HepG2 (cell line): ENCODE measurements at regions not wholly inside any gene's neighbourhood (a gene's known extent, or its start where the extent isn't known, plus 50 kb on each side); places are given as distances from the start of the nearest gene placed in this dataset.

Experiments
- POLR2AphosphoS5 ChIP-seq: IDR thresholded peaks from 2 replicates; pipeline ENCODE4 v1.6.1; 2012; ENCODE audit warnings: low read depth, low read length
- TF ChIP-seq, protein P1 (sequence below), 2 experiments: IDR thresholded peaks; 2 replicates each; pipeline ENCODE4 v1.6.1; 2011 to 2012; ENCODE audit warnings: low read length in 2 of 2, borderline replicate concordance in 1 of 2, low read depth in 1 of 2, mild to moderate bottlenecking in 1 of 2, moderate library complexity in 1 of 2

DNA sequence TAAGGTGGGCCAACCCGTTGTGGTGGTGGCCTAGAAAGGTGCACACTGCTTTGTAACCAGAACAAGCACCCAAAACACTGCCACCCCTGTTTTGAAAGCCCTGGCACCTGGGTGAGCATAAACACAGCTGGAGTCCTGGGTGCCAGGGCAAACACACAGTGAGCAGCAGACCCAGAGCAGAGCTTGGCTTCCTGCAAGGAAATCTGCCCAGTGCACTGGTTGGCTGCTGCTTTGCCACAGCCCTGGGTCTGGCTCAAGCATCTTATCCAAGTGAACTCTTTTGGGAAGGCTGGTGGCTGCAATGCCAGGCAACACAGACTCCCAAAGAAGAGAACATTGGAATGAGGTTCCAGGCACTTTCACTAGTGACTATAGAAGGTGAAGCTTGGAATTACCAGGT, 145.5 kb upstream of the PDE1C start:
- TF ChIP-seq, protein P1, sequence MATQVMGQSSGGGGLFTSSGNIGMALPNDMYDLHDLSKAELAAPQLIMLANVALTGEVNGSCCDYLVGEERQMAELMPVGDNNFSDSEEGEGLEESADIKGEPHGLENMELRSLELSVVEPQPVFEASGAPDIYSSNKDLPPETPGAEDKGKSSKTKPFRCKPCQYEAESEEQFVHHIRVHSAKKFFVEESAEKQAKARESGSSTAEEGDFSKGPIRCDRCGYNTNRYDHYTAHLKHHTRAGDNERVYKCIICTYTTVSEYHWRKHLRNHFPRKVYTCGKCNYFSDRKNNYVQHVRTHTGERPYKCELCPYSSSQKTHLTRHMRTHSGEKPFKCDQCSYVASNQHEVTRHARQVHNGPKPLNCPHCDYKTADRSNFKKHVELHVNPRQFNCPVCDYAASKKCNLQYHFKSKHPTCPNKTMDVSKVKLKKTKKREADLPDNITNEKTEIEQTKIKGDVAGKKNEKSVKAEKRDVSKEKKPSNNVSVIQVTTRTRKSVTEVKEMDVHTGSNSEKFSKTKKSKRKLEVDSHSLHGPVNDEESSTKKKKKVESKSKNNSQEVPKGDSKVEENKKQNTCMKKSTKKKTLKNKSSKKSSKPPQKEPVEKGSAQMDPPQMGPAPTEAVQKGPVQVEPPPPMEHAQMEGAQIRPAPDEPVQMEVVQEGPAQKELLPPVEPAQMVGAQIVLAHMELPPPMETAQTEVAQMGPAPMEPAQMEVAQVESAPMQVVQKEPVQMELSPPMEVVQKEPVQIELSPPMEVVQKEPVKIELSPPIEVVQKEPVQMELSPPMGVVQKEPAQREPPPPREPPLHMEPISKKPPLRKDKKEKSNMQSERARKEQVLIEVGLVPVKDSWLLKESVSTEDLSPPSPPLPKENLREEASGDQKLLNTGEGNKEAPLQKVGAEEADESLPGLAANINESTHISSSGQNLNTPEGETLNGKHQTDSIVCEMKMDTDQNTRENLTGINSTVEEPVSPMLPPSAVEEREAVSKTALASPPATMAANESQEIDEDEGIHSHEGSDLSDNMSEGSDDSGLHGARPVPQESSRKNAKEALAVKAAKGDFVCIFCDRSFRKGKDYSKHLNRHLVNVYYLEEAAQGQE (IDR thresholded peaks at IDR 0.05; ENCODE audit: borderline replicate concordance in 1 of 2, low read depth in 1 of 2, low read length in 2 of 2) = no peak
- no peak for TF ChIP-seq POLR2AphosphoS5
